ENCODE measurements at regions not wholly inside any gene's neighbourhood (a gene's known extent, or its start where the extent isn't known, plus 50 kb on each side); places are given as distances from the start of the nearest gene placed in this dataset.

GRCh38 chr17:16881239-16881924 is 90.5 kb downstream of the TNFRSF13B start:
- no peak overlapping the region for H3K4me3 ChIP-seq (ENCODE audit: low read depth, poor library complexity, severe bottlenecking)
- TF ChIP-seq CTCF (IDR thresholded peaks at IDR 0.05) (no peak), POLR2A (IDR thresholded peaks at IDR 0.05) (no peak)
- intact Hi-C loops (cut with DNase I; ENCODE audit: low total_unique reads) = no loop called here
- WGBS, 2 donors = 92% methylated on average over 7 to 9 of the region's 9 CpGs
- peak in 1 of 2 donors; percentile 72 for DNase-seq (ENCODE audit: low spot score in 2 of 2)

- no peak overlapping the region for H3K4me3 ChIP-seq (ENCODE audit: low read depth, poor library complexity, severe bottlenecking)
- peak in 1 of 2 donors; percentile 63 for DNase-seq (ENCODE audit: low spot score in 2 of 2)
- 93 to 94% methylated on average over 9 of the region's 9 CpGs for WGBS, 2 donors
- intact Hi-C loops (cut with DNase I; ENCODE audit: low total_unique reads) = no loop called here
- no peak for TF ChIP-seq POLR2A (IDR thresholded peaks at IDR 0.05)
These were observed 91.1 kb downstream of the TNFRSF13B start for GRCh38 chr17:16880843-16881230.

- peak in 1 of 2 donors; percentile 67 for DNase-seq (ENCODE audit: low spot score in 2 of 2)
- no peak for TF ChIP-seq CTCF (IDR thresholded peaks at IDR 0.05)
- TF ChIP-seq POLR2A (IDR thresholded peaks at IDR 0.05) = no peak
- no peak overlapping the region for H3K4me3 ChIP-seq (ENCODE audit: low read depth, poor library complexity, severe bottlenecking)
- 81 to 90% methylated on average over 4 to 12 of the region's 16 CpGs for WGBS, 2 donors
- intact Hi-C loops (cut with DNase I; ENCODE audit: low total_unique reads) = no loop called here
These were observed 91.6 kb downstream of the TNFRSF13B start for GRCh38 chr17:16880121-16880842.

GRCh38 chr17:16879686-16880085 is 92.2 kb downstream of the TNFRSF13B start:
- DNase-seq (ENCODE audit: low spot score in 2 of 2) = peak in 1 of 2 donors; percentile 68
- intact Hi-C loops (cut with DNase I; ENCODE audit: low total_unique reads) = no loop called here
- no peak overlapping the region for H3K4me3 ChIP-seq (ENCODE audit: low read depth, poor library complexity, severe bottlenecking)
- no peak for TF ChIP-seq POLR2A (IDR thresholded peaks at IDR 0.05)
- TF ChIP-seq CTCF (IDR thresholded peaks at IDR 0.05) = no peak
- WGBS, 2 donors = 89 to 93% methylated on average over 15 of the region's 15 CpGs

GRCh38 chr17:16878606-16879005 is 93.3 kb downstream of the TNFRSF13B start:
- DNase-seq (ENCODE audit: low spot score in 2 of 2) = peak in 1 of 2 donors; percentile 77
- H3K4me3 ChIP-seq (ENCODE audit: low read depth, poor library complexity, severe bottlenecking) = no peak overlapping the region
- intact Hi-C loops (cut with DNase I; ENCODE audit: low total_unique reads) = no loop called here
- TF ChIP-seq POLR2A (IDR thresholded peaks at IDR 0.05) (no peak), CTCF (IDR thresholded peaks at IDR 0.05) (no peak)
- WGBS, 2 donors = 82 to 83% methylated on average over 10 of the region's 10 CpGs

- 86 to 92% methylated on average over 4 of the region's 4 CpGs for WGBS, 2 donors
- intact Hi-C loops (cut with DNase I; ENCODE audit: low total_unique reads) = no loop called here
- TF ChIP-seq CTCF (IDR thresholded peaks at IDR 0.05) (no peak), POLR2A (IDR thresholded peaks at IDR 0.05) (no peak)
- peak in 1 of 2 donors; percentile 25 for DNase-seq (ENCODE audit: low spot score in 2 of 2)
- no peak overlapping the region for H3K4me3 ChIP-seq (ENCODE audit: low read depth, poor library complexity, severe bottlenecking)
These were observed 93.8 kb downstream of the TNFRSF13B start for GRCh38 chr17:16878084-16878483.

All from lower leg skin (tissue), 4 donors.